Caco-2 (cell line): ENCODE measurements at regions not wholly inside any gene's neighbourhood (a gene's known extent, or its start where the extent isn't known, plus 50 kb on each side); places are given as distances from the start of the nearest gene placed in this dataset.

ENCODE experiments used
- BruUV-seq: library from RNA; stranded (reverse); fragments of 400-500 nt; replicated peaks from 2 replicates; lab custom pipeline; 2021; lab: Mats Ljungman, UMichigan
- CTCF ChIA-PET: fragments of 300-600 bp; sonication (Branson Sonifier 250); formaldehyde crosslinking; loops from one replicate; lab custom pipeline; 2022; ENCODE audit warnings: antibody characterized with exemption; lab: Charles Lee
- POLR2A ChIA-PET: fragments of 300-600 bp; sonication (Branson Sonifier 250); formaldehyde crosslinking; loops from one replicate; lab custom pipeline; 2022; ENCODE audit warnings: antibody characterized with exemption; lab: Charles Lee
- DNase-seq, 2 experiments: peaks; one replicate each; pipeline versions ENCODE4 v3.0.0 to v3.0.0-alpha.2; 2020 to 2022
- H3K27me3 ChIP-seq: replicated peaks from 2 replicates; pipeline ENCODE4 v1.6.0; 2011; ENCODE audit warnings: low read length; ENCODE audit not compliant: control insufficient read depth, insufficient read depth
- H3K36me3 ChIP-seq: 2 replicates; pipeline ENCODE4 v1.5.1; 2011; ENCODE audit warnings: low read length; ENCODE audit not compliant: control insufficient read depth, insufficient read depth
- H3K4me1 ChIP-seq: fragments of 250-450 bp; sonication (Bioruptor Pico); 2 replicates; pipeline ENCODE4 v1.5.1; 2020; ENCODE audit warnings: mild to moderate bottlenecking
- H3K4me3 ChIP-seq: 2 replicates; pipeline ENCODE4 v1.5.1; 2011; ENCODE audit warnings: low read depth, mild to moderate bottlenecking, control low read depth, low read length
- H3K9me3 ChIP-seq: fragments of 250-450 bp; sonication (Bioruptor Pico); 2 replicates; pipeline ENCODE4 v1.5.1; 2020; ENCODE audit warnings: mild to moderate bottlenecking, moderate library complexity
- H3K27ac Mint-ChIP-seq: one replicate; pipeline ENCODE4 v1.8.0; 2022; ENCODE audit warnings: mixed read lengths; ENCODE audit not compliant: unreplicated experiment
- H3K27me3 Mint-ChIP-seq: one replicate; pipeline ENCODE4 v1.8.0; 2022; ENCODE audit warnings: mixed read lengths; ENCODE audit not compliant: insufficient read depth, unreplicated experiment
- H3K36me3 Mint-ChIP-seq: one replicate; pipeline ENCODE4 v1.8.0; 2022; ENCODE audit warnings: mild to moderate bottlenecking, mixed read lengths; ENCODE audit not compliant: insufficient read depth, unreplicated experiment
- H3K4me1 Mint-ChIP-seq: one replicate; pipeline ENCODE4 v1.8.0; 2022; ENCODE audit warnings: low read depth, mixed read lengths; ENCODE audit not compliant: unreplicated experiment
- H3K4me3 Mint-ChIP-seq: one replicate; pipeline ENCODE4 v1.8.0; 2022; ENCODE audit warnings: mild to moderate bottlenecking, moderate library complexity, mixed read lengths; ENCODE audit not compliant: unreplicated experiment
- H3K9me3 Mint-ChIP-seq: one replicate; pipeline ENCODE4 v1.8.0; 2022; ENCODE audit warnings: mixed read lengths; ENCODE audit not compliant: unreplicated experiment
- CTCF ChIP-seq, 2 experiments: fragments of 200-600 bp in 1 of 2; IDR thresholded peaks; 1 replicate in 1 of 2; 2 replicates in 1 of 2; pipeline versions ENCODE4 v1.5.1 to v1.8.0; 2011 to 2022; ENCODE audit warnings: antibody characterized with exemption in 1 of 2, control low read depth in 1 of 2, inconsistent platforms in 1 of 2, low read depth in 1 of 2, low read length in 1 of 2, mild to moderate bottlenecking in 1 of 2, moderate library complexity in 1 of 2; ENCODE audit not compliant: insufficient read depth in 1 of 2, severe bottlenecking in 1 of 2, unreplicated experiment in 1 of 2
- intact Hi-C: fragments of 100-400 bp; cut with micrococcal nuclease; formaldehyde crosslinking; loops from one replicate; pipeline ENCODE4 v1.10.0; 2022; ENCODE audit not compliant: unreplicated experiment

GRCh38 chr5:168209997-168210396 lies 81.4 kb upstream of the WWC1 start:
- Histone ChIP-seq H3K4me1 (no peaks in the 10 kb centered on the region), H3K36me3 (no peaks in the 10 kb centered on the region), H3K9me3 (no peaks in the 10 kb centered on the region), H3K27me3 (peaks cover 1% of the 10 kb centered on the region), H3K4me3 (no peak overlapping the region)
- Mint-ChIP-seq H3K27ac (no peak overlapping the region), H3K9me3 (no peaks in the 10 kb centered on the region), H3K27me3 (peaks cover 31% of the 10 kb centered on the region), H3K36me3 (no peaks in the 10 kb centered on the region), H3K4me3 (no peak overlapping the region), H3K4me1 (no peaks in the 10 kb centered on the region)
- BruUV-seq, result no TSS peak
- no peak for DNase-seq
- ChIA-PET POLR2A (no interaction called here), CTCF (interaction anchor here (0.6 kb wide), 1 partner anchor 10 kb away, joined by 3 read pairs; no protein-coding TSS in a partner anchor)
- no peak for TF ChIP-seq CTCF (IDR thresholded peaks at IDR 0.05; ENCODE audit: insufficient read depth in 1 of 2, low read depth in 1 of 2, low read length in 1 of 2, severe bottlenecking in 1 of 2, unreplicated experiment in 1 of 2)
- intact Hi-C loops, result no loop called here

GRCh38 chr5:168211245-168211644 lies 80.2 kb upstream of the WWC1 start:
- CTCF ChIA-PET, result no interaction called here
- intact Hi-C loops, result no loop called here
- peaks cover 19% of the 10 kb centered on the region for H3K27me3 Mint-ChIP-seq
- Histone ChIP-seq H3K36me3 (no peaks in the 10 kb centered on the region), H3K9me3 (no peaks in the 10 kb centered on the region), H3K27me3 (peaks cover 1% of the 10 kb centered on the region), H3K4me3 (no peak overlapping the region), H3K4me1 (no peaks in the 10 kb centered on the region)
- no peaks in the 10 kb centered on the region for H3K4me1 Mint-ChIP-seq
- H3K27ac Mint-ChIP-seq, result no peak overlapping the region
- no peak for DNase-seq
- no peak overlapping the region for H3K4me3 Mint-ChIP-seq
- H3K9me3 Mint-ChIP-seq, result no peaks in the 10 kb centered on the region
- H3K36me3 Mint-ChIP-seq, result no peaks in the 10 kb centered on the region
- POLR2A ChIA-PET, result no interaction called here
- no peak for TF ChIP-seq CTCF (IDR thresholded peaks at IDR 0.05; ENCODE audit: insufficient read depth in 1 of 2, low read depth in 1 of 2, low read length in 1 of 2, severe bottlenecking in 1 of 2, unreplicated experiment in 1 of 2)
- no TSS peak for BruUV-seq

- BruUV-seq, result no TSS peak
- H3K4me3 Mint-ChIP-seq, result no peak overlapping the region
Observed at GRCh38 chr5:168211936-168212335, 79.5 kb upstream of the WWC1 start.

More at GRCh38 chr5:168211936-168212335, 79.5 kb upstream of the WWC1 start:
- no peaks in the 10 kb centered on the region for H3K4me1 ChIP-seq
- peaks cover 1% of the 10 kb centered on the region for H3K27me3 ChIP-seq
- intact Hi-C loops, result no loop called here
- no peak for DNase-seq
- H3K27me3 Mint-ChIP-seq, result peaks cover 19% of the 10 kb centered on the region
- H3K4me1 Mint-ChIP-seq, result no peaks in the 10 kb centered on the region
- no peaks in the 10 kb centered on the region for H3K36me3 ChIP-seq
- H3K36me3 Mint-ChIP-seq, result no peaks in the 10 kb centered on the region
- POLR2A ChIA-PET, result no interaction called here
- H3K27ac Mint-ChIP-seq, result no peak overlapping the region
- no peak overlapping the region for H3K4me3 ChIP-seq
- CTCF ChIA-PET, result no interaction called here
- TF ChIP-seq CTCF (IDR thresholded peaks at IDR 0.05; ENCODE audit: insufficient read depth in 1 of 2, low read depth in 1 of 2, low read length in 1 of 2, severe bottlenecking in 1 of 2, unreplicated experiment in 1 of 2), result no peak
- no peaks in the 10 kb centered on the region for H3K9me3 Mint-ChIP-seq
- no peaks in the 10 kb centered on the region for H3K9me3 ChIP-seq
